Fibroblast of lung (primary cell): ENCODE measurements at regions not wholly inside any gene's neighbourhood (a gene's known extent, or its start where the extent isn't known, plus 50 kb on each side); places are given as distances from the start of the nearest gene placed in this dataset.

Experiments used
- EZH2 ChIP-seq: IDR thresholded peaks from 2 replicates; pipeline ENCODE4 v1.5.1; 2012; ENCODE audit warnings: low read length, control low read depth, mild to moderate bottlenecking; ENCODE audit errors: missing control alignments
- TF ChIP-seq, protein P1 (sequence below), 2 donors: IDR thresholded peaks in 1 of 2; conservative IDR thresholded peaks in 1 of 2; 1 replicate in 1 of 2; 2 replicates in 1 of 2; pipeline ENCODE4 v1.5.1; 2011 to 2012; ENCODE audit warnings: low read length in 2 of 2, control low read depth in 1 of 2, inconsistent platforms in 1 of 2, low read depth in 1 of 2, mild to moderate bottlenecking in 1 of 2

DNA sequence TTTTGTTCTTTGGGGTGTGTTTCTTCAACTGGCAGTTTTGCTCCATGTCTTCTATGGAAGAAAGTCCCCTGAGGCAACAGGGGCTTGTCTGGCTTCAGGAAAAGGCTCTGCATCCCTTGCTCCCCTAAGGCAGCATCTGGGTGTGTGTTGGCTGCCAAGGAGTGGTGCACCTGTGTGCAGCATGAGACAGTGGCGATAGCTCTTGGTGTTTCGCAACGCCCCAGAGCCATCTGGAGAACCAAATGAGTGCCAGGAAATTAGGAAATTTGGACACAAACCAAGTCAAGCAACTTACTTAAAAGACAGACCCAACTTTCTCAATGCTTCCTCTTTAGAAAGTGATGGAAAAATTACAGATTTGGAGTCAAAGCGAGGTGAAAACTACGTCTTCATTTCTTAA, 1044.4 kb upstream of the CNTNAP5 start:
- TF ChIP-seq EZH2 = no peak
- TF ChIP-seq, protein P1, sequence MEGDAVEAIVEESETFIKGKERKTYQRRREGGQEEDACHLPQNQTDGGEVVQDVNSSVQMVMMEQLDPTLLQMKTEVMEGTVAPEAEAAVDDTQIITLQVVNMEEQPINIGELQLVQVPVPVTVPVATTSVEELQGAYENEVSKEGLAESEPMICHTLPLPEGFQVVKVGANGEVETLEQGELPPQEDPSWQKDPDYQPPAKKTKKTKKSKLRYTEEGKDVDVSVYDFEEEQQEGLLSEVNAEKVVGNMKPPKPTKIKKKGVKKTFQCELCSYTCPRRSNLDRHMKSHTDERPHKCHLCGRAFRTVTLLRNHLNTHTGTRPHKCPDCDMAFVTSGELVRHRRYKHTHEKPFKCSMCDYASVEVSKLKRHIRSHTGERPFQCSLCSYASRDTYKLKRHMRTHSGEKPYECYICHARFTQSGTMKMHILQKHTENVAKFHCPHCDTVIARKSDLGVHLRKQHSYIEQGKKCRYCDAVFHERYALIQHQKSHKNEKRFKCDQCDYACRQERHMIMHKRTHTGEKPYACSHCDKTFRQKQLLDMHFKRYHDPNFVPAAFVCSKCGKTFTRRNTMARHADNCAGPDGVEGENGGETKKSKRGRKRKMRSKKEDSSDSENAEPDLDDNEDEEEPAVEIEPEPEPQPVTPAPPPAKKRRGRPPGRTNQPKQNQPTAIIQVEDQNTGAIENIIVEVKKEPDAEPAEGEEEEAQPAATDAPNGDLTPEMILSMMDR (conservative IDR thresholded peaks at IDR 0.05 in 1 of 2, IDR thresholded peaks at IDR 0.05 in 1 of 2; ENCODE audit: low read depth in 1 of 2, low read length in 2 of 2) = no peak
